WTC11 (cell line): ENCODE measurements at regions not wholly inside any gene's neighbourhood (a gene's known extent, or its start where the extent isn't known, plus 50 kb on each side); places are given as distances from the start of the nearest gene placed in this dataset.

ENCODE experiments used
- ATAC-seq: fragments of 200-7000 bp; cut with Tn5 transposase; 2 replicates; pipeline ENCODE4 v1.10.0; 2021; ENCODE audit warnings: mild to moderate bottlenecking, moderate library complexity
- CTCF ChIA-PET: fragments of 300-600 bp; sonication (Branson Sonifier 250); formaldehyde crosslinking; loops from one replicate; lab custom pipeline; 2021; ENCODE audit warnings: antibody characterized with exemption; lab: Charles Lee
- POLR2A ChIA-PET: fragments of 350-600 bp; sonication (Branson Sonifier 250); formaldehyde crosslinking; loops from one replicate; lab custom pipeline; 2021; ENCODE audit warnings: antibody characterized with exemption; lab: Charles Lee
- DNase-seq: peaks from one replicate; pipeline ENCODE4 v3.0.0; 2021; ENCODE audit warnings: low spot score
- H3K27ac Mint-ChIP-seq: 2 replicates; pipeline ENCODE4 v1.8.0; 2021; ENCODE audit warnings: mixed read lengths
- H3K27me3 Mint-ChIP-seq: 2 replicates; pipeline ENCODE4 v1.8.0; 2021; ENCODE audit warnings: low read depth, mild to moderate bottlenecking, moderate library complexity, mixed read lengths
- H3K36me3 Mint-ChIP-seq: 2 replicates; pipeline ENCODE4 v1.8.0; 2021; ENCODE audit warnings: mixed read lengths
- H3K4me1 Mint-ChIP-seq: 2 replicates; pipeline ENCODE4 v1.8.0; 2022; ENCODE audit warnings: mixed read lengths
- H3K4me3 Mint-ChIP-seq: 2 replicates; pipeline ENCODE4 v1.8.0; 2021; ENCODE audit warnings: mild to moderate bottlenecking, moderate library complexity, mixed read lengths
- H3K9me3 Mint-ChIP-seq: 2 replicates; pipeline ENCODE4 v1.8.0; 2021; ENCODE audit warnings: mixed read lengths
- AR ChIP-seq: fragments of 250-450 bp; sonication (Bioruptor Pico); IDR thresholded peaks from 2 replicates; pipeline ENCODE4 v1.9.0; 2021; ENCODE audit warnings: mild to moderate bottlenecking
- ATF1 ChIP-seq: sonication (generic); formaldehyde crosslinking; IDR thresholded peaks from 2 replicates; pipeline ENCODE4 v1.8.1; 2023; ENCODE audit warnings: mild to moderate bottlenecking, moderate library complexity, missing genetic modification reagents
- ATF2 ChIP-seq: sonication (generic); formaldehyde crosslinking; IDR thresholded peaks from 2 replicates; pipeline ENCODE4 v1.8.1; 2022; ENCODE audit warnings: low read depth, missing genetic modification reagents, borderline replicate concordance
- CREM ChIP-seq: sonication (generic); formaldehyde crosslinking; IDR thresholded peaks from 2 replicates; pipeline ENCODE4 v1.8.1; 2022; ENCODE audit warnings: mild to moderate bottlenecking, missing genetic modification reagents, moderate library complexity
- ELF4 ChIP-seq: sonication (generic); formaldehyde crosslinking; IDR thresholded peaks from 2 replicates; pipeline ENCODE4 v1.8.1; 2022; ENCODE audit warnings: low read depth, mild to moderate bottlenecking, moderate library complexity, missing genetic modification reagents
- ETV6 ChIP-seq: sonication (generic); formaldehyde crosslinking; IDR thresholded peaks from 2 replicates; pipeline ENCODE4 v1.8.1; 2022; ENCODE audit warnings: mild to moderate bottlenecking, missing genetic modification reagents
- FOXK1 ChIP-seq: sonication (generic); formaldehyde crosslinking; IDR thresholded peaks from 2 replicates; pipeline ENCODE4 v1.8.0; 2022; ENCODE audit warnings: mild to moderate bottlenecking, moderate library complexity, missing genetic modification reagents
- FOXP1 ChIP-seq: sonication (generic); formaldehyde crosslinking; IDR thresholded peaks from 2 replicates; pipeline ENCODE4 v1.8.0; 2022; ENCODE audit warnings: missing genetic modification reagents, mild to moderate bottlenecking, moderate library complexity, borderline replicate concordance
- IRF2 ChIP-seq: sonication (generic); formaldehyde crosslinking; IDR thresholded peaks from 2 replicates; pipeline ENCODE4 v1.8.0; 2022; ENCODE audit warnings: low read depth, missing genetic modification reagents, borderline replicate concordance
- KAT7 ChIP-seq: sonication (generic); formaldehyde crosslinking; IDR thresholded peaks from 2 replicates; pipeline ENCODE4 v1.8.1; 2023; ENCODE audit warnings: missing genetic modification reagents, mild to moderate bottlenecking, borderline replicate concordance
- MXD4 ChIP-seq: fragments of 250-450 bp; sonication (Bioruptor Pico); IDR thresholded peaks from 2 replicates; pipeline ENCODE4 v1.8.0; 2021; ENCODE audit warnings: mild to moderate bottlenecking, moderate library complexity, borderline replicate concordance
- NFE2L1 ChIP-seq: sonication (generic); formaldehyde crosslinking; IDR thresholded peaks from 2 replicates; pipeline ENCODE4 v1.8.1; 2023; ENCODE audit warnings: missing genetic modification reagents
- NR3C1 ChIP-seq: sonication (generic); formaldehyde crosslinking; conservative IDR thresholded peaks from 2 replicates; pipeline ENCODE4 v1.8.1; 2023; ENCODE audit warnings: low read depth, mild to moderate bottlenecking, missing genetic modification reagents
- PRRX2 ChIP-seq: fragments of 250-450 bp; sonication (Bioruptor Pico); IDR thresholded peaks from 2 replicates; pipeline ENCODE4 v1.8.0; 2021; ENCODE audit warnings: mild to moderate bottlenecking
- ZNF263 ChIP-seq: sonication (generic); formaldehyde crosslinking; IDR thresholded peaks from 2 replicates; pipeline ENCODE4 v1.8.1; 2022; ENCODE audit warnings: low read depth, mild to moderate bottlenecking, moderate library complexity, missing genetic modification reagents
- ZNF281 ChIP-seq: sonication (generic); formaldehyde crosslinking; IDR thresholded peaks from 2 replicates; pipeline ENCODE4 v1.8.0; 2023; ENCODE audit warnings: mild to moderate bottlenecking, missing genetic modification reagents
- ZSCAN18 ChIP-seq: fragments of 250-450 bp; sonication (Bioruptor Pico); IDR thresholded peaks from 2 replicates; pipeline ENCODE4 v2.1.2; 2022; ENCODE audit warnings: mild to moderate bottlenecking, moderate library complexity

GRCh38 chr4:57462843-57463242 is 352.7 kb upstream of the IGFBP7 start (continued):
- no peak for TF ChIP-seq ZSCAN18 (CRISPR knock-in tag)
- TF ChIP-seq ETV6 (CRISPR knock-in tag) = no peak
- TF ChIP-seq AR = no peak
- TF ChIP-seq FOXK1 = no peak
- no peak for TF ChIP-seq ZNF263
- no peak for TF ChIP-seq ZNF281
- TF ChIP-seq ATF2 (CRISPR knock-in tag) = no peak
- no peak for TF ChIP-seq ELF4 (CRISPR knock-in tag)
- TF ChIP-seq PRRX2 = no peak
- no peak for TF ChIP-seq NR3C1
- TF ChIP-seq MXD4 = no peak
- no peak for TF ChIP-seq IRF2

- TF ChIP-seq NFE2L1 (CRISPR knock-in tag) (no peak), ATF1 (no peak), CREM (no peak), KAT7 (CRISPR knock-in tag) (no peak), ATF2 (CRISPR knock-in tag) (no peak), FOXP1 (CRISPR knock-in tag) (no peak), ZSCAN18 (CRISPR knock-in tag) (no peak)
- Mint-ChIP-seq H3K4me3 (no peak overlapping the region), H3K4me1 (peaks cover 14% of the 10 kb centered on the region), H3K36me3 (peaks cover 8% of the 10 kb centered on the region), H3K27ac (no peak overlapping the region), H3K27me3 (0 out of 2 replicates have a peak, but pooled peaks cover 4% of the 10 kb centered on the region), H3K9me3 (peaks cover 40% of the 10 kb centered on the region)
- ATAC-seq (peak; percentile 50; the same call in 1 of the 2 replicates), DNase-seq (no peak)
- ChIA-PET CTCF (no interaction called here), POLR2A (no interaction called here)
Measured at GRCh38 chr4:57460967-57461366, 350.8 kb upstream of the IGFBP7 start.
